ENCODE measurements at regions not wholly inside any gene's neighbourhood (a gene's known extent, or its start where the extent isn't known, plus 50 kb on each side); places are given as distances from the start of the nearest gene placed in this dataset.

DNA sequence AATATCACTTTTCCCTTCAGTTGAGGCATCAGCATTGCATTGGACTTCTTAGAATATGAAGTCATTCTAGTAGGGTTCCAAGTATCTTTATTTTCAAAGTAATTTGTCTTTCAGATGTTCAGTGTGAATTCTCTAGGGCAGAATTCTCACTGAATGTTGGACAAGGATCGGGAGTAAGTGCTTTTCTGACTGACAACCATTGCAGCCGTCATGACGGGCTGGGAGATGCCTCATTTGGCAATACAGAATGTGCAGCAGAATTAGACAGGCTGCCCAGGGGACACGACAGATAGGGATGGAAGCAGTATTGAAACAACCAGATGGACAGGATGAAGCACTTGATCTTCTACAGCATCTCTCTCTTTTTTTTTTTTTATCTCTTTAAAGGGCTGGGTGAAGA is 129.0 kb downstream of the ICE1 start:
- TF ChIP-seq EP300 (IDR thresholded peaks at IDR 0.05; ENCODE audit: borderline replicate concordance) (no peak), TEAD4 (IDR thresholded peaks at IDR 0.05) (no peak), RAD21 (IDR thresholded peaks at IDR 0.05; ENCODE audit: low read depth) (no peak), CREB1 (IDR thresholded peaks at IDR 0.05; ENCODE audit: low read depth) (no peak), TCF12 (IDR thresholded peaks at IDR 0.05; ENCODE audit: low read depth) (no peak), NFIC (IDR thresholded peaks at IDR 0.05) (no peak), YY1 (IDR thresholded peaks at IDR 0.05; ENCODE audit: low read depth) (no peak), REST (IDR thresholded peaks at IDR 0.05; ENCODE audit: low read depth) (no peak), CEBPB (IDR thresholded peaks at IDR 0.05) (no peak)

GRCh38 chr5:5546408-5546807 is 123.9 kb downstream of the ICE1 start:
- TF ChIP-seq CREB1 (IDR thresholded peaks at IDR 0.05; ENCODE audit: low read depth) (no peak), NFIC (IDR thresholded peaks at IDR 0.05) (no peak), ZBTB7A (IDR thresholded peaks at IDR 0.05; ENCODE audit: low read depth) (no peak), EP300 (IDR thresholded peaks at IDR 0.05; ENCODE audit: borderline replicate concordance) (no peak), TAF1 (IDR thresholded peaks at IDR 0.05; ENCODE audit: low read depth) (no peak), EGR1 (IDR thresholded peaks at IDR 0.05) (no peak), REST (IDR thresholded peaks at IDR 0.05; ENCODE audit: low read depth) (no peak), TEAD4 (IDR thresholded peaks at IDR 0.05) (no peak), YY1 (IDR thresholded peaks at IDR 0.05; ENCODE audit: low read depth) (no peak), TCF12 (IDR thresholded peaks at IDR 0.05; ENCODE audit: low read depth) (no peak), MAX (IDR thresholded peaks at IDR 0.05) (no peak), CEBPB (IDR thresholded peaks at IDR 0.05) (no peak), RAD21 (IDR thresholded peaks at IDR 0.05; ENCODE audit: low read depth) (no peak), FOXM1 (IDR thresholded peaks at IDR 0.05; ENCODE audit: borderline replicate concordance, low read depth) (no peak)
- TF ChIP-seq, protein P1, sequence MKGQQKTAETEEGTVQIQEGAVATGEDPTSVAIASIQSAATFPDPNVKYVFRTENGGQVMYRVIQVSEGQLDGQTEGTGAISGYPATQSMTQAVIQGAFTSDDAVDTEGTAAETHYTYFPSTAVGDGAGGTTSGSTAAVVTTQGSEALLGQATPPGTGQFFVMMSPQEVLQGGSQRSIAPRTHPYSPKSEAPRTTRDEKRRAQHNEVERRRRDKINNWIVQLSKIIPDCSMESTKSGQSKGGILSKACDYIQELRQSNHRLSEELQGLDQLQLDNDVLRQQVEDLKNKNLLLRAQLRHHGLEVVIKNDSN (IDR thresholded peaks at IDR 0.05): no peak

DNA sequence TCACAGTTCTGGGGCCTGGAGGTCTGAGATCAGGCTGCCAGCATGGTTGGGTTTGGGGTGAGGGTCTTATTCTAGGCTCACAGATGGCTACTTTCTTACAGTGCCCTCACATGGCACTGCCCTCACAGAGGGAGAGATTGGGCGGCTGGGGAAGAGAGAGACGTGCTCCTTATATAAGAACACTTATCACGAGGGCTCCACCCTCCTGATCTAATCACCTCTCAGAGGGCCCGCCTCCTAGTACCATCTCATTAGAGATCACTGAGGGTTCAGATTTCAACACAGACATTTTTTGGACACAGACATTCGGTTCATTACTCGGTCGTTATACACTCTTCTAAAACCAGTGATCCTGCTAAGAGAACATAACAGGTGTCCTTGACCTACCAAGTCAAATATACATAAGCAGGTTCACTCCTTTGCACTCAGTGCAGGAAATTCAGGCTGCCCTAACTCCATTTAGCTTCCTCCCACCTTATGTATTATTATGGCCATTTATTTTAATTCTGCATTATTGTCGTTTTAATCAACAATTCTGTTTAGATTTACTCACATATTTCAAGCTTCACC is 121.7 kb downstream of the ICE1 start:
- TF ChIP-seq FOXM1 (IDR thresholded peaks at IDR 0.05; ENCODE audit: borderline replicate concordance, low read depth) (no peak), TEAD4 (IDR thresholded peaks at IDR 0.05) (no peak), CEBPB (IDR thresholded peaks at IDR 0.05) (no peak), RAD21 (IDR thresholded peaks at IDR 0.05; ENCODE audit: low read depth) (no peak), EGR1 (IDR thresholded peaks at IDR 0.05) (no peak), REST (IDR thresholded peaks at IDR 0.05; ENCODE audit: low read depth) (no peak), TCF12 (IDR thresholded peaks at IDR 0.05; ENCODE audit: low read depth) (no peak), EP300 (IDR thresholded peaks at IDR 0.05; ENCODE audit: borderline replicate concordance) (no peak), YY1 (IDR thresholded peaks at IDR 0.05; ENCODE audit: low read depth) (no peak), TAF1 (IDR thresholded peaks at IDR 0.05; ENCODE audit: low read depth) (no peak)
- TF ChIP-seq, protein P1 (IDR thresholded peaks at IDR 0.05): no peak

- TF ChIP-seq FOXM1 (IDR thresholded peaks at IDR 0.05; ENCODE audit: borderline replicate concordance, low read depth): no peak
Observed at GRCh38 chr5:5542654-5543053, 120.2 kb downstream of the ICE1 start.

DNA sequence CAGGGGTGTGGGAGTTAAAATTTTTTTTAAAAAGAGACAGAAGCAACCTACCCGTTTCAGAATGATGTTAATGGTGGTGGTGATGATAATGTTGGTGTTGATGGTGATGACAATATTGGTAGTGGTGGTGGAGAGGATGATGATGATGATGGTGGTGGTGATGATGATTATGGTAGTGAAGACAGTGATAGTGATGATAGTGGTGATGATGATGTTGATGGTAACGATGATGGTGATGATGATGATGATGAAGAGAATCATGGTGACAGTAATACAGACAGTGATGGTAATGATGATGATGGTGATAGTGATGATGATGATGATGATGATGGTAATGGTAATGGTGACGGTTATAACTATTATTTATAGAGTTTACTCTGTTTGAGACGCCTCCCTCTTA is 117.6 kb downstream of the ICE1 start:
- TF ChIP-seq REST (IDR thresholded peaks at IDR 0.05; ENCODE audit: low read depth) (no peak), FOXM1 (IDR thresholded peaks at IDR 0.05; ENCODE audit: borderline replicate concordance, low read depth) (no peak), YY1 (IDR thresholded peaks at IDR 0.05; ENCODE audit: low read depth) (no peak), CEBPB (IDR thresholded peaks at IDR 0.05) (no peak), ZBTB7A (IDR thresholded peaks at IDR 0.05; ENCODE audit: low read depth) (no peak), EGR1 (IDR thresholded peaks at IDR 0.05) (no peak), TAF1 (IDR thresholded peaks at IDR 0.05; ENCODE audit: low read depth) (no peak), MAX (IDR thresholded peaks at IDR 0.05) (no peak), CREB1 (IDR thresholded peaks at IDR 0.05; ENCODE audit: low read depth) (no peak), TEAD4 (IDR thresholded peaks at IDR 0.05) (no peak)
- TF ChIP-seq, protein P1 (IDR thresholded peaks at IDR 0.05): no peak
